Adrenal gland (tissue), 5 donors: ENCODE measurements at regions not wholly inside any gene's neighbourhood (a gene's known extent, or its start where the extent isn't known, plus 50 kb on each side); places are given as distances from the start of the nearest gene placed in this dataset.

Experiments used
- CTCF ChIP-seq, 6 experiments: fragments of 450-650 bp in 4 of 6; fragments of 200-600 bp in 2 of 6; sonication (generic) in 1 of 6; IDR thresholded peaks; 1 replicate in 5 of 6; 2 replicates in 1 of 6; pipeline versions ENCODE4 v1.5.1 to v1.8.0; 2016 to 2021; ENCODE audit warnings: antibody characterized with exemption in 6 of 6, mild to moderate bottlenecking in 2 of 6, moderate library complexity in 1 of 6
- POLR2A ChIP-seq, 2 donors: fragments of 450-650 bp; IDR thresholded peaks; one replicate each; pipeline ENCODE4 v1.6.1; 2017; ENCODE audit warnings: antibody characterized with exemption in 2 of 2, mild to moderate bottlenecking in 2 of 2, moderate library complexity in 1 of 2
- donor health status: DM: no; HTN: no; CAD: no.

GRCh38 chr1:17946434-17946833 is 161.2 kb upstream of the IGSF21 start:
- TF ChIP-seq CTCF (IDR thresholded peaks at IDR 0.05) (no peak), POLR2A (IDR thresholded peaks at IDR 0.05) (no peak)
